CMK (cell line): ENCODE measurements at regions not wholly inside any gene's neighbourhood (a gene's known extent, or its start where the extent isn't known, plus 50 kb on each side); places are given as distances from the start of the nearest gene placed in this dataset.

Experiments used
- DNase-seq: peaks from one replicate; pipeline ENCODE4 v3.0.0-alpha.2; 2010; ENCODE audit warnings: low read depth

GRCh38 chr1:194339471-194339870 lies 1153.1 kb upstream of the B3GALT2 start:
- no peak for DNase-seq

GRCh38 chr1:194338241-194338948 lies 1152.0 kb upstream of the B3GALT2 start:
- DNase-seq: no peak

- DNase-seq: no peak
These were observed 1146.8 kb upstream of the B3GALT2 start for GRCh38 chr1:194333240-194333639.

- DNase-seq: no peak
These were observed 1145.3 kb upstream of the B3GALT2 start for GRCh38 chr1:194331758-194332157.

GRCh38 chr1:194322751-194323150 lies 1136.3 kb upstream of the B3GALT2 start:
- no peak for DNase-seq

- DNase-seq: no peak
These were observed 1132.4 kb upstream of the B3GALT2 start for GRCh38 chr1:194318790-194319280.

GRCh38 chr1:194309697-194310096 lies 1123.3 kb upstream of the B3GALT2 start:
- no peak for DNase-seq

GRCh38 chr1:194309269-194309668 lies 1122.9 kb upstream of the B3GALT2 start:
- no peak for DNase-seq

GRCh38 chr1:194300776-194301175 lies 1114.4 kb upstream of the B3GALT2 start:
- DNase-seq: no peak

- no peak for DNase-seq
These were observed 1113.9 kb upstream of the B3GALT2 start for GRCh38 chr1:194300340-194300739.

GRCh38 chr1:194298007-194298598 lies 1111.7 kb upstream of the B3GALT2 start:
- no peak for DNase-seq

GRCh38 chr1:194297094-194297493 lies 1110.7 kb upstream of the B3GALT2 start:
- no peak for DNase-seq

GRCh38 chr1:194296201-194296600 lies 1109.8 kb upstream of the B3GALT2 start:
- no peak for DNase-seq

GRCh38 chr1:194295685-194296084 lies 1109.3 kb upstream of the B3GALT2 start:
- no peak for DNase-seq

GRCh38 chr1:194293851-194294405 lies 1107.5 kb upstream of the B3GALT2 start:
- DNase-seq: no peak

- no peak for DNase-seq
These were observed 1106.6 kb upstream of the B3GALT2 start for GRCh38 chr1:194292966-194293365.

GRCh38 chr1:194289569-194290266 lies 1103.3 kb upstream of the B3GALT2 start:
- no peak for DNase-seq

- no peak for DNase-seq
These were observed 1101.8 kb upstream of the B3GALT2 start for GRCh38 chr1:194288238-194288637.

- DNase-seq: no peak
These were observed 1095.0 kb upstream of the B3GALT2 start for GRCh38 chr1:194281376-194281775.

- no peak for DNase-seq
These were observed 1094.0 kb upstream of the B3GALT2 start for GRCh38 chr1:194280463-194280862.

GRCh38 chr1:194279975-194280374 lies 1093.6 kb upstream of the B3GALT2 start:
- no peak for DNase-seq

GRCh38 chr1:194277927-194278326 lies 1091.5 kb upstream of the B3GALT2 start:
- DNase-seq: no peak

- DNase-seq: no peak
These were observed 1087.2 kb upstream of the B3GALT2 start for GRCh38 chr1:194273660-194274059.
